ENCODE measurements at regions not wholly inside any gene's neighbourhood (a gene's known extent, or its start where the extent isn't known, plus 50 kb on each side); places are given as distances from the start of the nearest gene placed in this dataset.

- no peak for DNase-seq
These were observed 892.0 kb upstream of the CELF2 start for GRCh38 chr10:10125676-10126075.

- no peak for DNase-seq
These were observed 891.5 kb upstream of the CELF2 start for GRCh38 chr10:10126218-10126617.

- DNase-seq, result no peak
These were observed 889.3 kb upstream of the CELF2 start for GRCh38 chr10:10128387-10128786.

- DNase-seq, result no peak
These were observed 887.0 kb upstream of the CELF2 start for GRCh38 chr10:10130686-10131085.

GRCh38 chr10:10132009-10132408, 885.7 kb upstream of the CELF2 start:
- DNase-seq, result no peak

GRCh38 chr10:10133281-10133680, 884.4 kb upstream of the CELF2 start:
- DNase-seq, result no peak

- no peak for DNase-seq
These were observed 879.0 kb upstream of the CELF2 start for GRCh38 chr10:10138685-10139084.

- no peak for DNase-seq
These were observed 875.8 kb upstream of the CELF2 start for GRCh38 chr10:10141782-10142382.

GRCh38 chr10:10146604-10147003, 871.1 kb upstream of the CELF2 start:
- no peak for DNase-seq

- DNase-seq, result no peak
These were observed 867.8 kb upstream of the CELF2 start for GRCh38 chr10:10149899-10150298.

- no peak for DNase-seq
These were observed 860.6 kb upstream of the CELF2 start for GRCh38 chr10:10156917-10157600.

- DNase-seq, result no peak
These were observed 856.8 kb upstream of the CELF2 start for GRCh38 chr10:10160821-10161312.

- no peak for DNase-seq
These were observed 852.8 kb upstream of the CELF2 start for GRCh38 chr10:10164848-10165247.

GRCh38 chr10:10165415-10165814, 852.3 kb upstream of the CELF2 start:
- DNase-seq, result no peak

- no peak for DNase-seq
These were observed 839.2 kb upstream of the CELF2 start for GRCh38 chr10:10178476-10178875.

- DNase-seq, result no peak
These were observed 823.8 kb upstream of the CELF2 start for GRCh38 chr10:10193848-10194247.

GRCh38 chr10:10196701-10197100, 821.0 kb upstream of the CELF2 start:
- DNase-seq, result no peak

- no peak for DNase-seq
These were observed 820.2 kb upstream of the CELF2 start for GRCh38 chr10:10197423-10197822.

- no peak for DNase-seq
These were observed 819.3 kb upstream of the CELF2 start for GRCh38 chr10:10198363-10198762.

GRCh38 chr10:10204415-10204814, 813.3 kb upstream of the CELF2 start:
- DNase-seq, result no peak

GRCh38 chr10:10205906-10206305, 811.8 kb upstream of the CELF2 start:
- no peak for DNase-seq

- DNase-seq, result no peak
These were observed 810.1 kb upstream of the CELF2 start for GRCh38 chr10:10207538-10207937.

- DNase-seq, result no peak
These were observed 809.5 kb upstream of the CELF2 start for GRCh38 chr10:10208196-10208595.

GRCh38 chr10:10209167-10209566, 808.5 kb upstream of the CELF2 start:
- no peak for DNase-seq

GRCh38 chr10:10211409-10211808, 806.3 kb upstream of the CELF2 start:
- DNase-seq, result no peak

All from KG1 (cell line).